Gastrocnemius medialis (tissue), 4 donors: ENCODE measurements at regions not wholly inside any gene's neighbourhood (a gene's known extent, or its start where the extent isn't known, plus 50 kb on each side); places are given as distances from the start of the nearest gene placed in this dataset.

ENCODE experiments used
- ATAC-seq, 2 donors: fragments of 150-250 bp; one replicate each; pipeline ENCODE4 v1.9.1; 2016
- DNase-seq, 2 donors: peaks; one replicate each; pipeline ENCODE4 v3.0.0-alpha.2; 2019
- H3K27ac ChIP-seq, 4 donors: fragments of 200-600 bp; sonication (generic); 1 replicate in 1 of 4; 2 replicates in 3 of 4; pipeline ENCODE4 v1.5.1; 2016 to 2018; ENCODE audit warnings: mild to moderate bottlenecking in 2 of 4, moderate library complexity in 1 of 4
- H3K27me3 ChIP-seq, 3 donors: fragments of 200-600 bp; sonication (generic) in 2 of 3; 1 replicate in 1 of 3; 2 replicates in 2 of 3; pipeline versions ENCODE4 v1.5.1 to v1.6.0; 2016 to 2019; ENCODE audit warnings: mild to moderate bottlenecking in 1 of 3, moderate library complexity in 1 of 3
- H3K36me3 ChIP-seq, 2 donors: fragments of 200-600 bp; sonication (generic) in 1 of 2; one replicate each; pipeline ENCODE4 v1.5.1; 2017 to 2018
- H3K4me1 ChIP-seq, 2 donors: fragments of 200-600 bp; sonication (generic) in 1 of 2; one replicate each; pipeline ENCODE4 v1.5.1; 2016 to 2017; ENCODE audit warnings: mild to moderate bottlenecking in 2 of 2
- H3K4me3 ChIP-seq, 4 donors: fragments of 200-600 bp; sonication (generic) in 3 of 4; 1 replicate in 1 of 4; 2 replicates in 3 of 4; pipeline ENCODE4 v1.5.1; 2016 to 2019; ENCODE audit warnings: mild to moderate bottlenecking in 2 of 4
- H3K9me3 ChIP-seq, 3 donors: fragments of 200-600 bp; sonication (generic) in 2 of 3; 1 replicate in 1 of 3; 2 replicates in 2 of 3; pipeline ENCODE4 v1.5.1; 2016 to 2019
- CTCF ChIP-seq, 5 experiments: fragments of 450-650 bp in 3 of 5; fragments of 200-600 bp in 2 of 5; sonication (generic) in 2 of 5; IDR thresholded peaks in 4 of 5; conservative IDR thresholded peaks in 1 of 5; 1 replicate in 4 of 5; 2 replicates in 1 of 5; pipeline ENCODE4 v1.5.1; 2016 to 2019; ENCODE audit warnings: antibody characterized with exemption in 5 of 5, mild to moderate bottlenecking in 3 of 5, moderate library complexity in 3 of 5
- POLR2A ChIP-seq, 2 donors: fragments of 450-650 bp; IDR thresholded peaks; one replicate each; pipeline ENCODE4 v1.6.1; 2017; ENCODE audit warnings: antibody characterized with exemption in 2 of 2, mild to moderate bottlenecking in 2 of 2, moderate library complexity in 2 of 2
- in situ Hi-C, 4 donors: fragments of 200-750 bp; cut with MboI; loops; one replicate each; pipeline versions ENCODE4 v1.15.0 to v1.8.0; 2017; ENCODE audit warnings: low sequenced_read_pairs in 4 of 4
- intact Hi-C: fragments of 100-400 bp; cut with DNase I; formaldehyde crosslinking; loops from one replicate; pipeline ENCODE4 v1.15.1; 2023; ENCODE audit warnings: low total_unique reads

GRCh38 chr11:8763070-8763685 lies 80.6 kb downstream of the RPL27A start:
- DNase-seq (no peak), ATAC-seq (no peak)
- H3K27ac ChIP-seq, result peak overlapping the region in 2 of 4 donors; percentile 9 to 24
- no peaks in the 10 kb centered on the region for H3K9me3 ChIP-seq
- intact Hi-C loops, result no loop called here
- in situ Hi-C loops, result no loop called here
- H3K27me3 ChIP-seq, result no peaks in the 10 kb centered on the region
- peaks cover 66% of the 10 kb centered on the region in 2 donors for H3K4me1 ChIP-seq
- H3K36me3 ChIP-seq, result no peaks in the 10 kb centered on the region
- TF ChIP-seq POLR2A (IDR thresholded peaks at IDR 0.05) (no peak), CTCF (IDR thresholded peaks at IDR 0.05 in 4 of 5, conservative IDR thresholded peaks at IDR 0.05 in 1 of 5) (no peak)
- no peak overlapping the region for H3K4me3 ChIP-seq

- Histone ChIP-seq H3K27ac (peak overlapping the region in 1 of 4 donors; percentile 4), H3K27me3 (no peaks in the 10 kb centered on the region), H3K9me3 (no peaks in the 10 kb centered on the region), H3K4me3 (no peak overlapping the region), H3K36me3 (no peaks in the 10 kb centered on the region), H3K4me1 (peaks cover 63 to 65% of the 10 kb centered on the region in 2 donors)
- TF ChIP-seq CTCF (IDR thresholded peaks at IDR 0.05 in 4 of 5, conservative IDR thresholded peaks at IDR 0.05 in 1 of 5) (no peak), POLR2A (IDR thresholded peaks at IDR 0.05) (no peak)
- no peak for DNase-seq
- no peak for ATAC-seq
- in situ Hi-C loops (no loop called here), intact Hi-C loops (no loop called here)
Observed at GRCh38 chr11:8765294-8765693, 82.7 kb downstream of the RPL27A start.

GRCh38 chr11:8766043-8766987 lies 83.7 kb downstream of the RPL27A start:
- H3K27ac ChIP-seq, result peak overlapping the region; percentile 35 to 69 (median 40)
- TF ChIP-seq CTCF (IDR thresholded peaks at IDR 0.05 in 4 of 5, conservative IDR thresholded peaks at IDR 0.05 in 1 of 5) (no peak), POLR2A (IDR thresholded peaks at IDR 0.05) (no peak)
- H3K36me3 ChIP-seq, result no peaks in the 10 kb centered on the region
- H3K4me3 ChIP-seq, result no peak overlapping the region
- in situ Hi-C loops (no loop called here), intact Hi-C loops (no loop called here)
- no peaks in the 10 kb centered on the region for H3K27me3 ChIP-seq
- ATAC-seq (no peak), DNase-seq (no peak)
- H3K4me1 ChIP-seq, result peaks cover 53 to 57% of the 10 kb centered on the region in 2 donors
- no peaks in the 10 kb centered on the region for H3K9me3 ChIP-seq

GRCh38 chr11:8766988-8767374 lies 84.4 kb downstream of the RPL27A start:
- peak overlapping the region; percentile 35 to 69 (median 40) for H3K27ac ChIP-seq
- ATAC-seq, result peak; percentile 11 to 25
- H3K36me3 ChIP-seq, result no peaks in the 10 kb centered on the region
- intact Hi-C loops (no loop called here), in situ Hi-C loops (no loop called here)
- no peak for TF ChIP-seq CTCF (IDR thresholded peaks at IDR 0.05 in 4 of 5, conservative IDR thresholded peaks at IDR 0.05 in 1 of 5)
- no peak for TF ChIP-seq POLR2A (IDR thresholded peaks at IDR 0.05)
- no peaks in the 10 kb centered on the region for H3K27me3 ChIP-seq
- no peak overlapping the region for H3K4me3 ChIP-seq
- DNase-seq, result no peak
- H3K9me3 ChIP-seq, result no peaks in the 10 kb centered on the region
- peaks cover 48 to 50% of the 10 kb centered on the region in 2 donors for H3K4me1 ChIP-seq
